ENCODE measurements at regions not wholly inside any gene's neighbourhood (a gene's known extent, or its start where the extent isn't known, plus 50 kb on each side); places are given as distances from the start of the nearest gene placed in this dataset.

DNA sequence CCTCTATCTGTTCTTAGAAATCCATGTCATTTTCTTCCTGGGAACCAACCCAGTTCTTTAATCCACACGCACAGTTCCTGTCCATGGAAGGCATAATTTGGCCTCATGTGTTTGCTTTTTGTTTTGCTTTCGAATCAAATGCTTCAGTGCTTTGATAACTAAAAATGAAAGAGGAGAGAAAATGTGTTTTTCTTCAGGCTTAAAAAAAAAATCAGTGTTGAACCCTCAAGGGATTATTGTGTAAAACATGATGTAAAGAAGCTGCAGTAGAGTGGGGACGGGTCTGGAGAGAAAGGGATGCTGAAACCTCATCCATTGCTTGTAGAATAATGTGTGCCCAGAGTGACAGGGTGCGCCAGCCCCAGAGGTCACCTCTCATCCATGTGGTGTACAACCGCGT lies 197.5 kb upstream of the JARID2 start:
- H3K4me3 ChIP-seq (ENCODE audit: low read depth, low read length) = no peak overlapping the region

DNA sequence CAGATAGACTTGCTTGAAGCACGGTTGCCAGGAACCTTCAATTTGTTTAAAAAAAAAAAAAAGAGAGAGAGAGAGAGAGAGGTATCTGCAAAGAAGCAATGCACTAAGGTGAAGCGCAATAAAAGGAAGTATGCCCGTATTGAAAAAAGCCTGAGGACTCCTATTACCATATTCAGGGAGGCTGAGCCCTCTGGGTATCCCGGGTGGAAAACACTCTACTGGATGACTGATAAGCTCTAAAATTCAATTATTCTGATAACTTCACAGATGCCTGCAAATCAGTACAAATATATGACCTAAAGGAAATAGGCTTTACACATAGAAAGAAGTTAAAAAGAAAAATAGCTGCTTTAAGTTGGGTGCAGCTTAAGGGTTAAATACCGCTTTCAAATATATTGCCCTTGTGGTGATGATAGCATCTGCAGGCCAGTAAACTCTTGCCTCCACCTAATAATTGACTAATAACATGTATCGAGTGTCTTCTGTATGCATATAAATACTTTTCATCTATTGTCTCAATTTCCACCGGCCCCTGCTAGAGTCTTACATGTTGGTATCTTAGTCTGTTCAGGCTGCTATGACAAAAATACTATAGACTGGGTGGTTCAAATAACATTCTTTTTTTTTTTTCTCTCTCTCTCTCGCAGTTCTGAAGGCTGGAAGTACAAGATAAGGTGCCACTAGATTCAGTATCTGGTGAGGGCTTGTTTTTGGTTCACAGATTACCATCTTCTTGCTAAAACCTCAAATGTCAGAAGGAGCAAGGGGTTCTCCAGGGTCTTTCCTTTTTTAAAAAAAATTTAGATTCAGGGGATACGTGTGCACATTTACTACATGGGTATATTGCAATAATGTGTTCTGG lies 187.4 kb upstream of the JARID2 start:
- H3K4me3 ChIP-seq (ENCODE audit: low read depth, low read length) = no peak overlapping the region

DNA sequence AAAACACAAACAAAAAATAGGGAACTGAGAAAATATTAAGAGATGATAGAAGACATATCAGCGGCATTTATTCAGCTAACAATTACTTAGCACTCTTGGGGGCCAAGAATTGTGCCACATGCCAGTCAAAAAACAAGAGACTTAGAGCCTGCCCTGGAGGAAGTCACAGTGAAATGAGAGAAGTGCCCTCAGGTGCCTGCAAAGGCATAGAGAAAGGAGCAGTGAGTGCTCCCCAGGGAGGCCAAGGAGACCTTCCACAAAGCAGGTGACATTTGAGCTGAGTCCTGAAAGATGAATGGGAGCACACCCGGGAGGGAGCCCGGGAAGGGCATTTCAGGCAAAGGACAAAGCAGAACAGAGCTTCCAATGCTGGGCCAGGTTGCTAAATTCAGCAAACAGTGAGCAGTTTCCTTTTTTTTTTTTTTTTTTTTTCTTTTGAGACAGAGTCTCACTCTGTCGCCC lies 184.7 kb upstream of the JARID2 start:
- H3K4me3 ChIP-seq (ENCODE audit: low read depth, low read length) = no peak overlapping the region

GRCh38 chr6:15061908-15062515 lies 183.9 kb upstream of the JARID2 start:
- H3K4me3 ChIP-seq (ENCODE audit: low read depth, low read length) = no peak overlapping the region

DNA sequence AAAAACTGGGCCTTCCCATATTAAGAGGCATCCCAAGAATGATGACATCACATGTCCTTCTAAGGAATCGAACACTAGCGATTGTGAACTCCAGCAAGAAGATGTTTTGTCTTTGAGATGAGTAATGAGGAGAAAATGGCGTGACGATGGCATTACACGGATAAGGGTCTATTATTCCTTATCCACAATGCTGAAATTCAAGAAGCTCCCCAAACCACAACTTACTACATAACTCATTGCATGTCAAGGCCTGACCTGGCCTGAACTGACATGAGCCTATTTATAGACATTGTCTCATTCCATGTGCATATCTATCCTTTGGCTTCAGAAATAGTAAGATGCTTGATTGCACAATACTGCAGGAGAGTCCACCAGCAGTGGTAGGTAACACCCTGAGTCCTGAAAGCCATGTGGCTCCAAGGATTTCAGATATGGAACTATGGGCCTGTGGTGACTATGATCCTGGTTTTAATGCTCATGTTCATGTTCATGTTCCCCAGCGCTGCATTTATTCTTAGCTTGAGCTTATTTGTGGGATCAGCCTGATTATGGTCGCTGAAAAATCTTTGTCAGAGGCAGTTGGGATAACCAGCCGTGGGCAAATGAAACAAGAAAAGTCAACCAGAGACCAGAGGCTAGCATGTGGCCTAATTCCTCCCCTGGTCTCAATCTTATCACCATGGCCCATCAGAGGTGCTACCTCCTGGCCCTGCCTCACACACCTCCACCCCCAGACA lies 183.2 kb upstream of the JARID2 start:
- H3K4me3 ChIP-seq (ENCODE audit: low read depth, low read length) = no peak overlapping the region

DNA sequence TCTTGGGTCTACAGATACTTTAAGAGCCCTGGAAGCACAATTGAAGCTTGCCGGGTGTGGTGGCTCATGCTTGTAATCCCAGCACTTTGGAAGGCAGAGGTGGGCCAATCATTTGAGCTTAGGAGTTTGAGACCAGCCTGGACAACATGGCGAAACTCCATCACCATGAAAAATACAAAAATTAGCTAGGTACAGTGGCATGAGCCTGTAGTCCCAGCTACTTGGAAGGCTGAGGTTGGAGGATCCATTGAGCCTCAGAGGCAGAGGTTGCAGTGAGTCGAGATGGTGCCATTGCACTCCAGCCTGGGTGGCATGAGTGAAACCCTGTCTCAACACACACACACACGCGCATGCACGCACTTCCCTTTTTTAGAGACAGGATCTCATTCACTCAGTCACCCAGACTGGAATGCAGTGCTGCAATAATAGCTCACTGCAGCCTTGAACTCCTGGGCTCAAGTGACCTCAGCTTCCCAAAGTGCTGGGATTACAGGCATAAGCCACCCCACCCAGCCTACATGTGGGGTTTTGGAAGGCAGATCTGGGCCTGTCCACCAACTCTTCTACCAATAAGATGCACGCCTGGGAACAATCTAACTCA lies 182.5 kb upstream of the JARID2 start:
- H3K4me3 ChIP-seq (ENCODE audit: low read depth, low read length) = no peak overlapping the region

- H3K4me3 ChIP-seq (ENCODE audit: low read depth, low read length) = no peak overlapping the region
Observed at GRCh38 chr6:15065261-15065989, 180.4 kb upstream of the JARID2 start.

GRCh38 chr6:15066089-15066758 lies 179.6 kb upstream of the JARID2 start:
- H3K4me3 ChIP-seq (ENCODE audit: low read depth, low read length) = no peak overlapping the region

GRCh38 chr6:15073344-15073789 lies 172.5 kb upstream of the JARID2 start:
- H3K4me3 ChIP-seq (ENCODE audit: low read depth, low read length) = no peak overlapping the region

GRCh38 chr6:15073883-15074465 lies 171.9 kb upstream of the JARID2 start:
- H3K4me3 ChIP-seq (ENCODE audit: low read depth, low read length) = no peak overlapping the region

- no peak overlapping the region for H3K4me3 ChIP-seq (ENCODE audit: low read depth, low read length)
Observed at GRCh38 chr6:15074806-15075205, 171.1 kb upstream of the JARID2 start.

DNA sequence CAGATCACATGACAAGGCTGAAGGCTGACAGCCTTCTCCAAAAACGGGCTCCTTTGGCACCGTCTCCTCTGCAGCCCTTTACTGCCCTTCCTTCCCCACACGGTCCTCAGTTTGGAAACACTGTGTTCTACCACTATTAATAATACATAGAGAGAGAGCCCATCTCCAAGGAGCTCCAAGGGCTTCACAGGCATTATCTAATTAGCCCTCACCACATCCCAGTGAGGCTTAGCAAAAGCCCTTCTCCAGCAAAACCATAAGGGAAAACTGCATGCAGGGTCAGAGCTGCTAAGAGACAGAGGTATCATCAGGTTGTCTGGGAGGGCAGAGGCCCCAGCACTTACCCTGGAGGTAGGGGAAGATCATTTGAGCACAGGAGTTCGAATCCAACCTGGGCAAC lies 169.3 kb upstream of the JARID2 start:
- no peak overlapping the region for H3K4me3 ChIP-seq (ENCODE audit: low read depth, low read length)

GRCh38 chr6:15077006-15077405 lies 168.9 kb upstream of the JARID2 start:
- H3K4me3 ChIP-seq (ENCODE audit: low read depth, low read length) = no peak overlapping the region

- H3K4me3 ChIP-seq (ENCODE audit: low read depth, low read length) = no peak overlapping the region
Observed at GRCh38 chr6:15077961-15078360, 167.9 kb upstream of the JARID2 start.

DNA sequence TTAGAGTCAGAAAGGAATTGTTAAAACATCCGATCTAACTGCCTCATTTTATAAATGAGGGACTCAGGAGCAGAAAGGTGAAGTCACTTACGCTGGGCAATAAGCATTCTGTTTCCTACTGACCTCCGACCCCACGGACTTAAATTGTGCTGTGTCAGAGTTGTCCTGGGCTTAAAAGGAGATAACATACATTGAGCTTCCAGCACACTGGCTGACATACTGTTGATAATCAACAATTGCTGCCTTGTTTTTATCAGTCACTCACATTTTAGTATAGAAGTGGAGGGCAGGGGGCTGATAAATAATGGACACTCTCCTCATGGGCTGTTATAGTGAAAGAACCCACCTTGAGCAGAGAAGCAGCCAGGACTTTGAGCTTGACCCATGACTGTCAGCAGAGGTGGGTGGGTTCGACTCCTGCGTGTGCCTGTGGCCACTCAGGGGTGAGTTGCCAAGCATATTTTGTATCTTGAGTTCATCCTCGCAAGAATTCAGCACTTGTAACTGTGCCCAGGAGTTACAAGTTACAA lies 166.5 kb upstream of the JARID2 start:
- H3K4me3 ChIP-seq (ENCODE audit: low read depth, low read length) = no peak overlapping the region

DNA sequence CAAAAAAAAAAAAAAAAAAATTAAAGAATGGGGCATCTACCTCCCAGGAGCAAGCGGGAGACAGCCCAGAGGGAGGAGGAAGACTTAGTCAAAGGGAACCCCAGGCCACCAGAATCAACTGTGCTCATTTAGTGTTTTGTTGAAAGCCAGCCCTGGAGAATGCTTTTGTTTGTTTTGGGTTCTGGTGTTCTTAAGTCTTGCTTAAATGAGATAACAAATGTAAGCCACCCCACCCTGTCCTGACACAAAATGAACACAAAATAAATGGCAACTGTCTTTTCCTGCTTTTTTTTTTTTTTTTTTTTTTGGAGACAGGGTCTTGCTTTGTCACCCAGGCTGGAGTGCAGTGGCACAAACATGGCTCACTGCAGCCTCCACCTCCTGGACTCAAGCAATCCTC lies 165.0 kb upstream of the JARID2 start:
- H3K4me3 ChIP-seq (ENCODE audit: low read depth, low read length) = no peak overlapping the region

GRCh38 chr6:15081447-15081846 lies 164.4 kb upstream of the JARID2 start:
- H3K4me3 ChIP-seq (ENCODE audit: low read depth, low read length) = no peak overlapping the region

GRCh38 chr6:15082708-15083107 lies 163.2 kb upstream of the JARID2 start:
- no peak overlapping the region for H3K4me3 ChIP-seq (ENCODE audit: low read depth, low read length)

GRCh38 chr6:15086348-15087158 lies 159.3 kb upstream of the JARID2 start:
- H3K4me3 ChIP-seq (ENCODE audit: low read depth, low read length) = no peak overlapping the region

Measured in iPS-11a (cell line).